Renal pelvis (tissue), 1 donor: ENCODE measurements at regions not wholly inside any gene's neighbourhood (a gene's known extent, or its start where the extent isn't known, plus 50 kb on each side); places are given as distances from the start of the nearest gene placed in this dataset.

Experiments
- DNase-seq: peaks from one replicate; pipeline ENCODE4 v3.0.0-alpha.2; 2013

GRCh38 chr11:80146232-80146631, 705.4 kb upstream of the TENM4 start:
- no peak for DNase-seq

GRCh38 chr11:80144897-80145594, 704.2 kb upstream of the TENM4 start:
- no peak for DNase-seq

- DNase-seq = no peak
Measured at GRCh38 chr11:80136991-80137390, 696.2 kb upstream of the TENM4 start.

GRCh38 chr11:80129396-80129795, 688.6 kb upstream of the TENM4 start:
- DNase-seq = no peak

DNA sequence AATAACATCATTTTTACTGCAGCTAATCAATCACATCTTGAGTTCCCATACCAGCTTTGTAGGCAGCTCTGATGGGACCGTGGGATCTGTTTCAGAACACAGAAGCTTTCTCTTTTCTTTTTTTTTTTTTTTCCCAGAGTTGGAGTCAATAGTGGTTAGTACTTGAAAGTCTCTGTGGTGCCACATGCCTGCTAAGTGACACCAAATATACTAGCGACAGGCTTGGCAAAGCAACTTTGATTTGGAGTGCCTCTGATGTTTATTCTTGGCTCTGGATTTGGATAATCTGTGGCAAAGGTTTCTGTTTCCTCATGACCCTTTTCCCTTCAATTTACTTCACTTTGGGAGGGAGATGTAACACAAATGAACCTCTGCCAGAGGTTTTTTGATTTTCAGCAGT, 681.4 kb upstream of the TENM4 start:
- DNase-seq = no peak

- no peak for DNase-seq
Measured at GRCh38 chr11:80118073-80118472, 677.2 kb upstream of the TENM4 start.

GRCh38 chr11:80116796-80117195, 676.0 kb upstream of the TENM4 start:
- DNase-seq = no peak

DNA sequence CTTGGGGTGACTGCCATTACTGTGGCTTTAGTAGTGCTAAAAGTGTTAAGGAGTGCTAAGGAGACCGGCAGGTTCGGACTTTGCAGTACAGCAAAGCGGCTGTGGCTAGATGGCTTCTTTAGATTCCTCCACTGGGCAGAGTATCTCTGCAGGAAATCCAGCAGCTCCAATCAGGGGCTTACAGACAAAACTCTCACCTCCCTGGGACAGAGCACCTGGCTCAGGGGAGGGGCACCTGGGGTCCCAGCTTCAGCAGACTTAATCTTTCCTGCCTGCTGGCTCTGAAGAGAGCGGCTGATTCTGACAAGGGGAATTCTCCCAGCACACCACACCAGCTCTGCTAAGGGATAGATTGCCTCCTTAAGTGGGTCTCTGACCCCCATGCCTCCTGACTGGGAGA, 668.8 kb upstream of the TENM4 start:
- no peak for DNase-seq

GRCh38 chr11:80109031-80109430, 668.2 kb upstream of the TENM4 start:
- no peak for DNase-seq

- DNase-seq = no peak
Measured at GRCh38 chr11:80107415-80107814, 666.6 kb upstream of the TENM4 start.

DNA sequence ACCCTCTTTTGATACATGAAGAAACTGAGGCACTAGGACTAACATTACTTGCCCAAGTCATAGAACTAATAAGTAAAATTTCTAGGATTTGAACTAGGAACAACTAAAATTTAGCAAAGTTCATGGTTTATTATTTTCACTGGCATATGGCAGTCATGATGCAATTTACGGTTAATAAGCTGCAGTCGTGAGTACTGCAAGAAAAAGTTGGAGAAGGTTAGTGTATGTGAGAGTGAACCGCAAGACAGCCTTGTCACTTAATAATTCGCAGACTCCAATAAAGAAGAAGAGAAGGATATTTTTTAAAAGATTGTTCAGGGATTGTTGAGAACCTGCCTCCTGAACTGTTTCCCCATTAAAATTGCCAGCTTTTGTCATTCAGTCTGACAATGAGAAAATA, 663.4 kb upstream of the TENM4 start:
- no peak for DNase-seq

DNA sequence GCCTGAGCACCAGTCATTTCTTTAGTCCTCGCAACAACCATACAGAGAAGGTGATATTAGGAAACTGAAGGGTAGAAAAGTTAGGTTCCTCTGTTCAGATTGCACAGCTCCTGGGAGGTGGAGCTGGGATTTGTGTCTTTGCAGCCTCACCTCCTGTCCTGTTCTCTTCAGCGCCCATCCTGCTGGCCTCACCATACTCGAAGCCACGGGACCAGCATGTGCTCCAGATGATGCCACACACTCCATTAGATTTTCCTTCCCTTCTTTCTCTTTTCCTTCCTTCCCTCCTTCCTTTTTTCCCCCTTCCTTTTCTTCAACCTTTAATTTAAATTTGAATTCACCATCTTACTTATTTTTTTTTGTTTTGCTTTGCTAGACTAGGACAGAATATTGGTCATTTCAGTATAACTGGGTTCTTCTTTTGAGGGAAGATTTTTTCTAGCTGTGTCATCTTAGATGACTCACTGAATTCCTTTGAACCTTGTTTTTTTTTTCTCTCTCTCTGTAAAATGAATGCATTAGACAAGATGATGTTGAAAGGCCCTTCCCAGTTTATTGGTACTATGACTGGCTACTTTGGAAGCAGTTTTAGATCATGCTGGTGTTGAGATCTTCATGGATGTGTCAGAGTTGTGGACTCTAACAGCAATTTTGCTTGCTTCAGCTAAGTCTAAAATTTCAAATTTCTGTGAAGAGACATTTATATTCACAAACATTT, 662.5 kb upstream of the TENM4 start:
- DNase-seq = no peak

DNA sequence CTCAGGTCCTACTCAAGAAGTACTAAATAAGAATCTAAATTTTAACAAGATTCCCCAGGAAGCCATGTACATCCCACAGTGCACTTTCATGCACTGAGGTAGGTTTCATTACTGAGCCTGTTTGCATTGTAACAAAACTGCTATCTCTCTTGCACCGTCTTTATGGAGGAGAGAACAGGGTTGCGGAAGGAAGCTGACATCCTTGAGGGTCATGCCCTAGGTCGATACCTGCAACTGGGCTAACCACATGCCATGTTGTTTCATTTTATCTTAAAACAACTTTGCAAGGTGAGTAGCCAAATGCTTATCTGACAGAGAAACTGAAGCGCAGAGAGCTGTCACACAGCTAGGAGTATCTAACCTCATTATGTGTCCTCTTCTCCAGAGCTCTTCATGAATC, 656.3 kb upstream of the TENM4 start:
- no peak for DNase-seq

GRCh38 chr11:80096736-80097135, 655.9 kb upstream of the TENM4 start:
- DNase-seq = no peak

GRCh38 chr11:80086496-80087055, 645.7 kb upstream of the TENM4 start:
- no peak for DNase-seq

GRCh38 chr11:80085563-80085962, 644.7 kb upstream of the TENM4 start:
- DNase-seq = no peak

DNA sequence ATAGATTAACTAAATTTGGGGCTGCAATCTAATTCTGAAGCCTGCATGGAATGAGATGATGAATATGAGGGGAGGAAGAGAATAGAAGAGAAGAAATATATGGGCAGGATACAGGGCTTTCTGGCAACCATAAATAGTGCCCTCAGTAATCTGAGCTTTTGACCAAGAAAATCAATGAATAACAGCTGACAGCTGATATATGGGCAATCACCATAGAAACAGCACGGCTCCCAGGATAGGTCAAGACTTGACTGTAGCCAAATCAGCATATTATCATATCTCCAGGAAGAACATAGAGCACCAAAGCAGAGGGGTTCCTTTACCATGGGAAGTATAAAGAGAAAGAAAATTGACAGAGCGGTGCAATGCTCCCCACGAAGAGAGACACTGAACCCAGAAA, 643.8 kb upstream of the TENM4 start:
- no peak for DNase-seq

DNA sequence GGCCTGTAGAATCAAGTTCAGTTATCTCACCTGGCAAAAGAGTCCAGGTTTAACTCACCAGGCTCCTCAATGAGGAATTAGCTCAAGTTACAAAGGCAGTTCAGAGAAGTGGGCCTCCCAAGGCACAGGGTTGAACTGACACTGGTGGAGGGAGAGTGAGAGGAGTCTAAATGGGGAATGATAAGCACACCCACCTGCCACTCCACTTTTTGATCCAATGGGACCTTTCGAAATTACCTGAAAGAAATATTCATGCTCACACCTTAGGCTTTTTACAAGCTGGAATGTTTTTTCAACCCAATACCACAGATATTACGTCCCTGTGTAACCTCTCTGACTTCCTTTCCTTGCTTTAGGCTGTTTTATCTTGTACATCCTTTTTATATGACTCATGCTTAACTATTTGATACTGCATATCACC, 642.7 kb upstream of the TENM4 start:
- DNase-seq = no peak

- no peak for DNase-seq
Measured at GRCh38 chr11:80082406-80082805, 641.6 kb upstream of the TENM4 start.

DNA sequence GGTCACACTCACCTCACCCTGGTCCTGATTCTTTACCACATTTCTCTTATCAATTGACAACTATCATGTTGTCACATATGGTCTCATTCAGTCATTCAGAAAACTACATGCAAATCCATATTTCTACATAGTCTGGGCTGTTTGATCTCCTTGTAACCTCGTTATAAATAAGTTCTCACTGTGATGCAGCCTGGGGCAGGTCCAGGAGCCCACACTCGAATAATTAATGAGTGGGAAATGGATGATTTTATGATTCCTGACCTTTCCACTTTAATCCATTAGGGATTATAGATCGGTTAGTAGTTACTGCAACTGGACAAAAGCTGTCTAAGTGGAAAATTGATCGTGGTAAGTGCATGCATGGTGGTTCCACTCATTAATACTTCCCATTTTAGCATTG, 636.3 kb upstream of the TENM4 start:
- no peak for DNase-seq

GRCh38 chr11:80074837-80075236, 634.0 kb upstream of the TENM4 start:
- no peak for DNase-seq

DNA sequence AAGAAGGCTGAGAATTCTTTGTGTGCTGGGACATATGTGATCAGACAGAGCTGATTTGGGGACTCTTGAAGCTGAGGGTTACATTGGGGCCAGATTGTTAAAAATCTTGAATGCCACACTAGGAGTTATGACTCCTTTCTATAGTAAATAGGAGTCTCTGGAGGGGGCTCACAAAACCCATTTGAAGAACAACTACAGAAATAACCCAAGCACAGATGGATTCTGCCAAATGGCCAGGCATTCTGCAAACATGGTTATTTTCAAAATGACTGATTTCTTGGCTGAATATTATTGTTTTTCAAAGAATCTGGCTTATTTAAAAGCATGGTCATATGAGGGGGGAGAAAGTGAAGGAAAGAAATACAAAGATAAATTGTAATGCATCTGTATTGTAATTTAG, 625.5 kb upstream of the TENM4 start:
- no peak for DNase-seq

GRCh38 chr11:80065086-80065485, 624.3 kb upstream of the TENM4 start:
- no peak for DNase-seq

- peak; percentile 7 for DNase-seq
Measured at GRCh38 chr11:80061056-80061455, 620.2 kb upstream of the TENM4 start.
